ENCODE measurements at regions not wholly inside any gene's neighbourhood (a gene's known extent, or its start where the extent isn't known, plus 50 kb on each side); places are given as distances from the start of the nearest gene placed in this dataset.

DNA sequence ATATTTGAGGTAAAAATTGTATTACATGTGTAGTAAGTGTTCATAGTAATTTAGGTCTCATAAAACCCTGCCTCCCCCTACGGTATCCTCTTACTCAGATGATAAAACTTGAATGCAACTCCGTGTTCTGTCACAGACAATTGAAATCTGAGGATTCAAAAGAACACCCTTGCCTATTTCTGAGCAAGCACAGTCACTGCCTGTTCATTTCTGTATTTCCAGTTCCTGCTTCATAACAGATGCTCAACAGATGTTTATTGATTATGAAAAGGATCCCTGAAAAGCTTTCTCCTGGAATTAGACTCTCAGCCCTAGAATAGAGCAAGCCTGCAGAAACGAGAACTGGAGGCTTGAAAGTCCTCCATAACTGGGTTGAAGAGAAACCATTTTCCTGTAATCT lies 144.1 kb upstream of the SPEF2 start:
- TF ChIP-seq, protein P1, sequence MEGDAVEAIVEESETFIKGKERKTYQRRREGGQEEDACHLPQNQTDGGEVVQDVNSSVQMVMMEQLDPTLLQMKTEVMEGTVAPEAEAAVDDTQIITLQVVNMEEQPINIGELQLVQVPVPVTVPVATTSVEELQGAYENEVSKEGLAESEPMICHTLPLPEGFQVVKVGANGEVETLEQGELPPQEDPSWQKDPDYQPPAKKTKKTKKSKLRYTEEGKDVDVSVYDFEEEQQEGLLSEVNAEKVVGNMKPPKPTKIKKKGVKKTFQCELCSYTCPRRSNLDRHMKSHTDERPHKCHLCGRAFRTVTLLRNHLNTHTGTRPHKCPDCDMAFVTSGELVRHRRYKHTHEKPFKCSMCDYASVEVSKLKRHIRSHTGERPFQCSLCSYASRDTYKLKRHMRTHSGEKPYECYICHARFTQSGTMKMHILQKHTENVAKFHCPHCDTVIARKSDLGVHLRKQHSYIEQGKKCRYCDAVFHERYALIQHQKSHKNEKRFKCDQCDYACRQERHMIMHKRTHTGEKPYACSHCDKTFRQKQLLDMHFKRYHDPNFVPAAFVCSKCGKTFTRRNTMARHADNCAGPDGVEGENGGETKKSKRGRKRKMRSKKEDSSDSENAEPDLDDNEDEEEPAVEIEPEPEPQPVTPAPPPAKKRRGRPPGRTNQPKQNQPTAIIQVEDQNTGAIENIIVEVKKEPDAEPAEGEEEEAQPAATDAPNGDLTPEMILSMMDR (conservative IDR thresholded peaks at IDR 0.05) = no peak
- Mint-ChIP-seq H3K4me1 (peaks cover 10% of the 10 kb centered on the region), H3K9me3 (no peaks in the 10 kb centered on the region), H3K27ac (ENCODE audit: unreplicated experiment) (no peak overlapping the region), H3K36me3 (ENCODE audit: low read depth) (no peaks in the 10 kb centered on the region), H3K27me3 (ENCODE audit: low read depth) (no peaks in the 10 kb centered on the region), H3K4me3 (no peak overlapping the region)
- no peak for DNase-seq (ENCODE audit: low read depth, low spot score)

DNA sequence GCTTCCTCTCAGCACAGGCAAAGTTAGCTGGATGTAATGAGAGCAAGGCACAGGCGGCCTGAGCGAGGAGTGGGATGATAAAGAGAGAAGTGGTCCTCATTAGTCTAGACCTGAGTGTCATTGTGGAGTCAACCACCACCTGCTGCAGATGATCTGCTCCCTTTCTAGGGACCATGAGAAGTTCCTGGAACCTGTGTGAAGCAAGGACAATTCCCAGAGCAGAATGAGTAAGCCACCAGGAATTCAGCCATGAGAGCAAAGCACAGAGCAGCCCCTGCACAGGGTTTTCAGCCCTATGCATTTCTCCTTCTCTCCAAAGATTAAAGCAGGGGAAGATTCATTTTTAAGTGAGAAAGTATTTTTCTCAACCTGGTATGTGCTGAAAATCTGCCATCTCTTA lies 146.8 kb upstream of the SPEF2 start:
- H3K4me3 Mint-ChIP-seq = no peak overlapping the region
- TF ChIP-seq, protein P1 (conservative IDR thresholded peaks at IDR 0.05) = no peak
- no peak for DNase-seq (ENCODE audit: low read depth, low spot score)
- no peaks in the 10 kb centered on the region for H3K36me3 Mint-ChIP-seq (ENCODE audit: low read depth)
- no peaks in the 10 kb centered on the region for H3K9me3 Mint-ChIP-seq
- no peak overlapping the region for H3K27ac Mint-ChIP-seq (ENCODE audit: unreplicated experiment)
- peaks cover 10% of the 10 kb centered on the region for H3K4me1 Mint-ChIP-seq
- H3K27me3 Mint-ChIP-seq (ENCODE audit: low read depth) = no peaks in the 10 kb centered on the region

DNA sequence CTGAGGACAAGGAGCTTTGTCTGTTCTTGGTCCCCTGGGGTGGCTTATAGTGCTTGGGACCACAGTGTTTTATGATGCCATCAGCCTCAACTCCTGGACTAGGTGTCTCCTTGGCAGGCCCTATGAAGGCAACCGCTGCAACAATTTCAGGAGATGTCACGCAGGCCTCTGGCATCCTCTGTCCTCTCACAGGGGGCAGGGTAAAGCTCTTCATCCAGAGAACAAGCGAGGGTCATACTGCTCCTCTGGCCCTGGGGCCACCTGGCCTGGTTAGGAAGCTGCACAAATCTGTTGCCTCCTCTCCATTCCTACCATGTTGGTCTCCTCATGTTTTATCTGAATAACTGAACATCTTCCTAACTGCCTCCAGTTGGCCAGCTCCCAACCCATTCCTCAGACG lies 148.9 kb upstream of the SPEF2 start:
- no peak for DNase-seq (ENCODE audit: low read depth, low spot score)
- no peaks in the 10 kb centered on the region for H3K9me3 Mint-ChIP-seq
- H3K27ac Mint-ChIP-seq (ENCODE audit: unreplicated experiment) = no peak overlapping the region
- no peak overlapping the region for H3K4me3 Mint-ChIP-seq
- no peaks in the 10 kb centered on the region for H3K27me3 Mint-ChIP-seq (ENCODE audit: low read depth)
- TF ChIP-seq, protein P1 (conservative IDR thresholded peaks at IDR 0.05) = no peak
- no peaks in the 10 kb centered on the region for H3K36me3 Mint-ChIP-seq (ENCODE audit: low read depth)
- H3K4me1 Mint-ChIP-seq = peaks cover 10% of the 10 kb centered on the region

DNA sequence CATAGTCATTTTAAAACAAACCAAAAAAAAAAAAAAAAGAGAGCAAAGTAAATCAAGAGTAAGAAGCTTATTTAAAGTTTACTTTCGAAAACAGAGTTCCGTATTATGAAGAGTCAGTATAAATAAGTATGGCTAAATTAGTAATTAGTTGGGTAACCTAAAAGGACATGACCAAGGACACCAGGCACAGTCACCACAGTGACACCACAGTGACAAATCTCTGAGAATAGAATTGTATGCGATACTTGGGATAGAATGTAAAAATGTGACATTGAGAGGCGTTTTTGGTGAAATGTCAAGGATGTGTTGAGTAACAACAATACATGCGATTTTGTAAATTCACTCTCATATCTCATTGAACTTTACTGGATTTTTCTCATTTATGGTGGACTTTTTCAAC lies 150.9 kb upstream of the SPEF2 start:
- DNase-seq (ENCODE audit: low read depth, low spot score) = no peak
- Mint-ChIP-seq H3K27ac (ENCODE audit: unreplicated experiment) (no peak overlapping the region), H3K36me3 (ENCODE audit: low read depth) (no peaks in the 10 kb centered on the region), H3K27me3 (ENCODE audit: low read depth) (no peaks in the 10 kb centered on the region), H3K9me3 (no peaks in the 10 kb centered on the region), H3K4me3 (no peak overlapping the region), H3K4me1 (no peaks in the 10 kb centered on the region)
- TF ChIP-seq, protein P1 (conservative IDR thresholded peaks at IDR 0.05) = no peak

DNA sequence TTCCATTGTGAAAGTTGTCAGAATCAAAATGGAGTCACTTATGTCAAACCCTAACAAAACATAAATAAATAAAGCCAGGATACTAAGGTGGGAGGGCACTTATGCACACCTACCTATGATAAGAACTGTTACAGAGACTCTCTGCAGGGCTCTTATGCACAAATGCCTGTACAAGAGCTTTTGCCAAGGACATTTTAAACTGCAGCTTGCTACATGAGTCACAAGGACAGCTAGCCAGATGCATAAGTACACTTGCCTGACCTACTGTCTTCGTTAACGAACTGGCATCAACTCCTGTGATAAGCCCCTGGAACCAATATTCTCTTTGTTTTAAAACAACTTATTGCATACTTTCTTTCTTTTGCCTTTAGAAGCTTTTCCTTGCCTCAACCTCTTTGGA lies 152.9 kb upstream of the SPEF2 start:
- Mint-ChIP-seq H3K27me3 (ENCODE audit: low read depth) (no peaks in the 10 kb centered on the region), H3K4me1 (no peaks in the 10 kb centered on the region), H3K4me3 (no peak overlapping the region), H3K27ac (ENCODE audit: unreplicated experiment) (no peak overlapping the region), H3K36me3 (ENCODE audit: low read depth) (no peaks in the 10 kb centered on the region), H3K9me3 (no peaks in the 10 kb centered on the region)
- TF ChIP-seq, protein P1 (conservative IDR thresholded peaks at IDR 0.05) = no peak
- no peak for DNase-seq (ENCODE audit: low read depth, low spot score)

DNA sequence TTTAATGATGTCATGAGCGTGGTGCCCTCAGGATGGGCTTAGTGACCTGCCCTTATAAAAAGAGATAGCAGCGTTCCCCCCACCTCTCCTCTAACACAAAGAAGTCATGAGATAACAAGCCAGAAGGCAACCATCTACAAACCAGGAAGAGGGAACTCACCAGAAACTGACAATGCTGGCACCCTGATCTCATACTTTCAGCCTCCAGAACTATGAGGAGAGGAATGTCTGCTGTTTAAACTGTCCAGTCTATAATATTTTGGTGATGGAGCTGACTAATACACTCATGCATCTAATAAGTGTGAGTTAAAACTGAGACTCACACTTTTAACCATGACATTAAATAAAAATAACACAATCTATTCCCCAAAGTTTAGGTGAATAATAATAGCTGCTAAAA lies 156.1 kb upstream of the SPEF2 start:
- TF ChIP-seq, protein P1 (conservative IDR thresholded peaks at IDR 0.05) = no peak
- Mint-ChIP-seq H3K36me3 (ENCODE audit: low read depth) (no peaks in the 10 kb centered on the region), H3K27ac (ENCODE audit: unreplicated experiment) (no peak overlapping the region), H3K9me3 (no peaks in the 10 kb centered on the region), H3K4me1 (no peaks in the 10 kb centered on the region), H3K27me3 (ENCODE audit: low read depth) (no peaks in the 10 kb centered on the region), H3K4me3 (no peak overlapping the region)
- DNase-seq (ENCODE audit: low read depth, low spot score) = no peak
